Lower leg skin (tissue), 4 donors: ENCODE measurements at regions not wholly inside any gene's neighbourhood (a gene's known extent, or its start where the extent isn't known, plus 50 kb on each side); places are given as distances from the start of the nearest gene placed in this dataset.

Source experiments
- DNase-seq, 2 donors: peaks; one replicate each; pipeline ENCODE4 v3.0.0-alpha.2; 2019; ENCODE audit warnings: low spot score in 2 of 2
- H3K4me3 ChIP-seq: fragments of 200-600 bp; sonication (generic); 2 replicates; pipeline ENCODE4 v1.5.1; 2017; ENCODE audit warnings: mild to moderate bottlenecking, low read depth; ENCODE audit not compliant: poor library complexity, severe bottlenecking
- CTCF ChIP-seq, 3 donors: fragments of 450-650 bp; IDR thresholded peaks; one replicate each; pipeline ENCODE4 v1.5.1; 2016; ENCODE audit warnings: antibody characterized with exemption in 3 of 3, mild to moderate bottlenecking in 3 of 3, moderate library complexity in 2 of 3
- POLR2A ChIP-seq, 2 donors: fragments of 450-650 bp; IDR thresholded peaks; one replicate each; pipeline ENCODE4 v1.6.1; 2016 to 2017; ENCODE audit warnings: antibody characterized with exemption in 2 of 2, mild to moderate bottlenecking in 1 of 2, moderate library complexity in 1 of 2
- WGBS, 2 donors: methylation state at CpG; one replicate each; pipeline ENCODE4 v1.1.5; 2018; 5-methylcytosine and 5-hydroxymethylcytosine counted together
- intact Hi-C: fragments of 100-400 bp; cut with DNase I; formaldehyde crosslinking; loops from one replicate; pipeline ENCODE4 v1.15.0; 2023; ENCODE audit warnings: low total_unique reads

- WGBS, 2 donors: 64 to 72% methylated on average over 5 of the region's 5 CpGs
- intact Hi-C loops: no loop called here
- peak in 1 of 2 donors; percentile 45 for DNase-seq
- no peak for TF ChIP-seq CTCF (IDR thresholded peaks at IDR 0.05)
- TF ChIP-seq POLR2A (IDR thresholded peaks at IDR 0.05): no peak
- H3K4me3 ChIP-seq: no peak overlapping the region
Measured at GRCh38 chr16:66293207-66293735, 73.2 kb upstream of the CDH5 start.

DNA sequence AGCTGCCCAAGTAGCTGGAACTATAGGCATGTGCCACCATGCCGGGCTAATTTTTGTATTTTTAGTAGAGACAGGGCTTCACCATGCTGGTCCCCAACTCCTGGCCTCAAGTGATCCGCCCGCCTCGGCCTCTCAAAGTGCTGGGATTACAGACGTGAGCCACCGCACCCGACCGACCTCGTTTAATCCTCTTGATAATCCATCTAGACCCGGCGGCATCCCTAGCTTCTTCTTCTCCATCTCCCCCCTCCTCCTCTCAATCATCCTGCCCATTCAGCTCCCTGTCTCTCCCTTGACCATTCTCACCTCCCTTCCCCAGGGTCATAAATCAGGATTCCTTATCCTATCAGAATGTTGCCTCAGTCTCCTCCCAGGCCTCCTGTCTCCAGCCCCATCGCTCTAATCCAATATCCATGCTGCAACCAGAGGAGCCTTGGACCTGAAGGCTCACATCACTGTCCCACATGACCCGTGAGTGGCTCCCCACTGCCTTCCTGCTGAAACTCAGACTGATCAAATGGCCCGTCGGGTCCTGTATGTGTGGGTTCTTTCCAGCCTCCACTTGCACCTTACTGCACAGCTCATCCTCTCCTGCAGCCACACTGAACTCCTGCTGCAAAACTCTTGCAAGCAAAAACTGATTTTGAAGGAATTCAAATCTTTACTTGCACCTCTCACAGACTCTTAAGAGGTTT, 74.1 kb upstream of the CDH5 start:
- 88 to 89% methylated on average over 15 of the region's 15 CpGs for WGBS, 2 donors
- DNase-seq: peak in 1 of 2 donors; percentile 78
- TF ChIP-seq POLR2A (IDR thresholded peaks at IDR 0.05): no peak
- no peak for TF ChIP-seq CTCF (IDR thresholded peaks at IDR 0.05)
- H3K4me3 ChIP-seq: no peak overlapping the region
- intact Hi-C loops: no loop called here

DNA sequence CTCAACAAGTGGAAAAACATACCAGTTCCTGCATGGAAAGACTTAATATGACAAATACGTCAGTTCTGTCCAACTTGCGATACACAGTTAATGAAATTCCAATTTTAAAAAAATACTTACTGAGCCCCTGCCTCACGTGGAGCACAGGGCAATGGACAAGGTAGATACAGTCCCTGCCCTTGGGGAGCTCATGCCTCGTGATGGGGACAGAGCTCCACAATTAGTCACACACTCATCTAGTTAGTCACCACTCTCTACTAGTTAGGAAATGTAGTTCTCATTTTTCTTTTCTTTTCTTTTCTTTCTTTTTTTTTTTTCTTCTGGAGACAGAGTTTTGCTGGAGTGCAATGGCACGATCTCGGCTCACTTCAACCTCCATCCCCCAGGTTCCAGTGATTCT, 74.7 kb upstream of the CDH5 start:
- 82% methylated on average over 6 of the region's 6 CpGs for WGBS, 2 donors
- H3K4me3 ChIP-seq: no peak overlapping the region
- TF ChIP-seq POLR2A (IDR thresholded peaks at IDR 0.05) (no peak), CTCF (IDR thresholded peaks at IDR 0.05) (no peak)
- intact Hi-C loops: no loop called here
- DNase-seq: no peak

GRCh38 chr16:66290431-66290830, 76.1 kb upstream of the CDH5 start:
- intact Hi-C loops: no loop called here
- no peak for TF ChIP-seq CTCF (IDR thresholded peaks at IDR 0.05)
- no peak for TF ChIP-seq POLR2A (IDR thresholded peaks at IDR 0.05)
- H3K4me3 ChIP-seq: no peak overlapping the region
- WGBS, 2 donors: 94% methylated on average over 4 of the region's 4 CpGs
- peak in 1 of 2 donors; percentile 54 for DNase-seq

DNA sequence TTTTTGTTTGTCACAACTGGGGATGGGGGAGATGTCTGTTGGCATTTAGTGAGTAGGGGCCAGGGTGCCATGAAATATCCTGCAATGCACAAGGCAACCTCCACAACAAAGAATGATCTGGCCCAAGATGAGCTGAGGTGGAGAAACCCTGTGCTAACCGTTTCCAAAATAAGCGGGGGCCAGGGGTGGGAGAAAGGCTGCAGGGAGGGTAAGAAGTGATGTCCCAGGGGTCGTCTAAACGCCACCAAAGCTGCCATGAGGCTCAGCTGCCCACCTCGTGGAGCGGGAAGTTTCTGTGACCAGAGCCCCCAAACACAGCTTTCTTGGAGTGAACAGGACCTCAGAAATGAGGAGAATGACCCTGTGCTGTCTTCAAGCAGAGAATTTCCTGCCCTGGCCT, 76.5 kb upstream of the CDH5 start:
- intact Hi-C loops: no loop called here
- DNase-seq: peak in 1 of 2 donors; percentile 53
- no peak overlapping the region for H3K4me3 ChIP-seq
- no peak for TF ChIP-seq POLR2A (IDR thresholded peaks at IDR 0.05)
- no peak for TF ChIP-seq CTCF (IDR thresholded peaks at IDR 0.05)
- 81 to 87% methylated on average over 6 of the region's 6 CpGs for WGBS, 2 donors
